SKM-1 (cell line): ENCODE measurements at regions not wholly inside any gene's neighbourhood (a gene's known extent, or its start where the extent isn't known, plus 50 kb on each side); places are given as distances from the start of the nearest gene placed in this dataset.

ENCODE experiments used
- DNase-seq: peaks from one replicate; lab custom pipeline; 2025; ENCODE audit not compliant: unreplicated experiment; lab: John Stamatoyannopoulos, UW

DNA sequence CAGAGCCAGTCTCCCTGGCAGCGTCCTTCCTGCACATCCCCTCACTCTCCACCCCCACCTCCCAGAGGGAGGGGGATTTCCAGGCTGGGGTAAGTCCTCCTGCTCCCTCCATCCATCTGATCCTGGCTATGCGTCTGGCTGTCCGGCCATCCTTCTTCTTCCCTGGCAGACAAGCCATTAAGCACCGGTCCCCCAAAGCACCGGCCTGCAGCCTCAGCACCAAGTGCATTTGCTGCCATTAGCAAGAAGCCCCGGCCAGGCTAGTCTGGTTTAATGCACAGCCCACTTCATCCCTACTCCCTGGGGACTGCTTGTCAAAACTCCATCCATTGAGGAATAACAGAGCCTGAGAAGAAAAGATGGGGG lies 208.7 kb upstream of the IER5L start:
- no peak for DNase-seq

- DNase-seq = no peak
Observed at GRCh38 chr9:129385211-129385934, 207.3 kb upstream of the IER5L start.

GRCh38 chr9:129384491-129385210 lies 206.6 kb upstream of the IER5L start:
- DNase-seq = no peak

- peak; percentile 47 for DNase-seq
Observed at GRCh38 chr9:129383561-129384490, 205.8 kb upstream of the IER5L start.

GRCh38 chr9:129383019-129383560 lies 205.0 kb upstream of the IER5L start:
- no peak for DNase-seq

DNA sequence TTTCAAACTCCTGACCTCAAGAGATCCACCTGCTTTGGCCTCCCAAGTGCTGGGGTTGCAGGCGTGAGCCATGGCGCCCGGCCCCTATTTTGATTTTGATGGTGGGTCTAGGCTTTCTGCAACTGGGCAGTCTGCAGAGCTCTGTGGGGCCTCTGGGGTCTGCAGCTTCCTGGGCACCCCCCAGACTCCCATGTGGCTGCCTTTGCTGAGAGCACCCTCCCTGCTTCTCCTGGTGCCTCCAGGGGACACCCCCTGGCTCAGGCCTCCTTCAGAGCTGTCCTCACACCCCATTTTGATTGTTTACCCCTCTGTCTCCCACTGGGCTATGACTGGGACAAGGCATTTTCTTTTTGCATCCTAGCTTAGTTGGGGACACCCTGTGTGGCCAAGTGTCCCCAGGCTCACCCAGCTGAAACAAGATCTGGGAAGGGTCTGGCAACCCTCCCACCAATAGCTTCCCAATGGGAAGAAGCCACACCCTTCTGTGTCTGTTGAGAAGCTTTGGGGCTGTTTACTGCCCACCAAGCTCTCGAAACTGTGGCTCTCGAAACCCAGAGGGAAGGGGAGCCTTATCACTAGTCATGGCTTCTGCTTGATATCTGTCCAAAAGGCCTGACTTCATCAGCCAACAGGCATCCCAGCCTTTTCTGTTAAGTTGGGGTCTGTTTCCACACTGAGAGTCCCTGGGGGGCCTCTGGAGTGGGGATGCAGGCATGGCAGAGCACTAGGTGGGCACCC lies 204.4 kb upstream of the IER5L start:
- no peak for DNase-seq

- DNase-seq = no peak
Observed at GRCh38 chr9:129381481-129381957, 203.5 kb upstream of the IER5L start.

DNA sequence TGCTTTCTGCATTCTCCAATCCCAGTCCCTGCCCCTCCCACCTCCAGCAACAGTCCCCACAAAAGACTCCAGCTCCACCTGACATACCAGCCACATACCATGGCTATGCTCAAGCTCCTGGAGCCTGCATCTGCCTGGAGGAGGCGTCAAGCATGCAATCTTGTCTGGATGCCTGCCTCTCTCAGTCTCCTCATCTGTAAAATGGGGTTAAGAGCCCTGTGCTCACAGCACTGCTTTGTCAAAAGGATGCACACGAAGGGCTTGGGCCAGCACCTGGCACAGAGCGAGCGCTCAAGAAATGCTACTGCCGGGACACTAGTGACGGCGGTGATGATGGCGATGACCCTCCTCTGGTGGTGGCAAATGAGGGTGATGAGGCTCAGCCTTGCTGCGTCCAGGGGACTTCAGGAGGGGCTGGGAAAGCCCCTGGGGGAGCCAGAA lies 202.9 kb upstream of the IER5L start:
- DNase-seq = no peak

DNA sequence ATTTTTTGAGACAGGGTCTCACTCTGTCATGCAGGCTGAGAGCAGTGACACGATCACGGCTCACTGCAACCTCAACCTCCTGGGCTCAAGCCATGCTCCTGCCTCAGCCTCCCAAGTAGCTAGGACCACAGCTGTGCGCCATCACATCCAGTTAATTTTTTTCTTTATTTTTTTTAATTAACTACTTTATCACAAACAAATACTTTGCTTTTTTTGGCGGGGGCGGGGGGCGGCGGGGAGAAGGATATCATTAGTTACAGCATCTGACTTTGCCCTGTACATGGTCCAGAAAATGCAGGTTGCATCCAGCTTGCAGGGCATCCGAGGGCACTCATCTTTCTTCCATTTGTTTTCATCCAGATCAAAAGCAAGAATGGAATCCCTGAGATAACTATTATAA lies 201.8 kb upstream of the IER5L start:
- DNase-seq = no peak

DNA sequence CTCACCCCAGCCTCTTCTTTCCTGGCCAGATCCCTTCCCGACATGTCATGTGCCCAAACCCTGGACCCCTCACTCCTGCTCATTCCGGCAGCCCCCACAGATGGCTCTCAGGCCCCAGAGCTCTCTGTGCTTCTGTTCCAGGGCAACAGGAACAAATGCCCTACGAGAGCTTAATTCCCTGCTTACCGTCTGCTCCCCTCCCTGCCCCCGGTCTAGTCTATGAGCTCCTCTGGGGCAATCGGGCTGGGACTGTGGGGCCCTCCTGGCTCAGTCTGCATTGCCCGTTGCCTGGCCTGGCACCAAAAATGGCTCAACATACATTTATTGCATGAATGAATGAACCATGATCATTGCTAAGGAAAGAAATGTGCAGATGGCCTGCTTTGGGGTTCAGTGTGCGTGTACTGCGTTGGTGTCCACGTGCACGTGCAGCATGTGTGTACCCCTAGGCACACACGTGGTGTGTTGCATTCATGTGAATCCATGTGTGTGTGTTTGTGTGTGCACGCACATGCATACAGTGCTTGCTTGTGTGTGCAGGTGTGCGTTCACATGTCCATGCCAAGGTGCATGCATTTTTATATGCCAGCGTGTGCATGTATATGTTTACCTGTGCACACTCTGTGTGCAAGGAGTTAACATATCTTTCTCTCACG lies 201.2 kb upstream of the IER5L start:
- no peak for DNase-seq

DNA sequence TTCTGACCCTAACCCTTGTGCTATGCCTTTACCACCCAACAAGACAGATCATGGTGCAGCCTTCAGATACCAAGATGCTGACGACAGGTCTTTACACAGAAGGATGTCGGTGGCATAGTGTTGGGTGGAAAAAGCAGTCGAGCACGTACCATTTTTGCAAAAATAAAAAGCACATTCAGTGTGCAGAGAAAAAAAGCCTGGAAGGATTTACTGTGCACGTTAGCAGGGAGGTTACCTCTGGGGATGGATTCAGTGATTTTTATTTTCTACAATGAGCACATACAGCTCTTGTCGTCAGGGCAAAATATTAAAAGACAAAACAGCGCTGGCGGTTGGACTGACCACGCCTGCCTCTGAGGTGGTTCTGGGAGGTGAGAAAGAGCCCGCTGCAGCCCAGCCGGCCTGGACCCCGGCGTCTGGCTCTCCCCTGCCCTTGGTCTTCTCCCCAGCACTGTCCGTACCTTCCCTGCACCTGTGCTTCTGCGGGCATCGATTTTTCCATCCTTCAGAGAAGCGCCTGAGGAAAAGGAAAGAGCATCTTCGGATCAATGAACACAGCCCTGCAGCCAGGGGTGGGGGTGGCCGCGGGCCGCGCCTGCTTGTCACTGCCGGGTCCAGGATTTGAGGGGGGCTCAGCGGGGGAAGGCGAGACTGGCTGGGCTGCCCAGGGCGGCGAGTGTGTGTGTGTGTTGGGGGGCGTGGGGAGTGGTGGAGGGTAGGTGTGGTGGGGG lies 200.0 kb upstream of the IER5L start:
- no peak for DNase-seq

GRCh38 chr9:129377181-129377580 lies 199.1 kb upstream of the IER5L start:
- DNase-seq = no peak

GRCh38 chr9:129375845-129376244 lies 197.8 kb upstream of the IER5L start:
- DNase-seq = no peak

GRCh38 chr9:129374651-129375050 lies 196.6 kb upstream of the IER5L start:
- DNase-seq = no peak

DNA sequence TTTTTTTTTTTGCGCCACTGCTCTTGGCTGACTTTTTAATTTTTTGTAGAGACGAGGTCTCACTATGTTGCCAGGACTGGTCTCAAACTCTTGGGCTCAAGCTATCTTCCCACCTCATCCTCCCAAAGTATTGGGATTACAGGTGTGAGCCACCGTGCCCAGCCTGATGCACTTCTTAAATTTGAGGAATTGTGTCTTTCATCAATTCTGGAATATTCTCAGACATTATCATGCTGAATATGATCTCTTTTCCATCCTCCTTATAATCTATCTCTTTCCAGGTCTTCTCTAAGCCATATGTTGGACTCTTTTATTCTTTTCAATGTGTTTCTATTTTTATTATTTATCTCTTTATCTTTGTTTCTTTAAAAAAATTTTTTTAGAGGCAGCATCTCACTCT lies 196.2 kb upstream of the IER5L start:
- no peak for DNase-seq

GRCh38 chr9:129373361-129373760 lies 195.3 kb upstream of the IER5L start:
- no peak for DNase-seq

DNA sequence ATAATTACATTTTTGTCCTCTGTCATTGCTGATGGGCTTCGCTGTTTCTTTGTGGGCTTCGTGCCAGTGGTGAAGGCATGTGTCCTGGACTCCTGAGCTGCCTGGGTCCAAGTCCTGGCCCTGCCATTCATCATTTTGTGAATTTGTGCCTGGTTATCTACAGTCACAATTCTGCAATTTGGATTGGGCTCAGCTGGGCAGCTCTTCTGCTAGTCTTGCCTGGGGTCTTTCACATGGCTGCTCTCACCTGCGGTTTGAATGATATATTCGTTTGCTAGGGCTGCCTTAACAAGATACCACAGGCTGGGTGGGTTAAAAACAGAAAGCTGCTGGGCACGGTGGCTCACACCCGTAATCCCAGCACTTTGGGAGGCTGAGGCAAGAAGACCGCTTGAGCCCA lies 192.7 kb upstream of the IER5L start:
- DNase-seq = no peak

- DNase-seq = no peak
Observed at GRCh38 chr9:129368444-129368978, 190.4 kb upstream of the IER5L start.

DNA sequence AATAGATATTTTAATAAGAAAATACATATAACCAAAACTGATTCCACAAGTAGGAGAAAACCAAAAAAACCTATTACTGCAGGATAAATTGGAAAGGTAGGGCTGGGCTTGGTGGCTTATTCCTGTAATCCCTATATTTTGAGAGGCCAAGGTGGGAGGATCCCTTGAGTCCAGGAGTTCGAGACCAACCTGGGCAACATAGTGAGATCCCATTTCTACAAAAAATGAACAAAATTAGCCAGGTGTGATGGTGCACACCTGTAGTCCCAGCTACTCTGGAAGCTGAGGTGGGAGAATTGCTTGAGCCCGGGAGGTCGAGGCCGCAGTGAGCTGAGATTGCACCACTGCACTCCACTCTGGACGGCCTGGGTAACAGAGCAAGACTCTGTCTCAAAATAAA lies 189.2 kb upstream of the IER5L start:
- no peak for DNase-seq
